Stimulated activated CD4-positive, alpha-beta T cell treated with anti-CD3 and anti-CD28 coated beads, Interleukin-2, amount 100 ng/mL, for 24 hours (primary cell): ENCODE measurements at regions not wholly inside any gene's neighbourhood (a gene's known extent, or its start where the extent isn't known, plus 50 kb on each side); places are given as distances from the start of the nearest gene placed in this dataset.
"Not testable (repeated sequence)": the region's sequence is repeated elsewhere in the genome, so short reads cannot be mapped to it uniquely, and the experiment has no call there.

Experiments
- DNase-seq, 2 donors: peaks; one replicate each; pipeline ENCODE4 v3.0.0-alpha.2; 2020

- DNase-seq: no peak
Observed at GRCh38 chr6:164690702-164691500, 618.5 kb downstream of the C6orf118 start.

- no peak for DNase-seq
Observed at GRCh38 chr6:164690241-164690640, 619.2 kb downstream of the C6orf118 start.

GRCh38 chr6:164665328-164665727 lies 644.1 kb downstream of the C6orf118 start:
- no peak for DNase-seq

- DNase-seq: no peak
Observed at GRCh38 chr6:164663634-164664033, 645.8 kb downstream of the C6orf118 start.

GRCh38 chr6:164661716-164662115 lies 647.7 kb downstream of the C6orf118 start:
- DNase-seq: no peak

GRCh38 chr6:164660781-164661180 lies 648.6 kb downstream of the C6orf118 start:
- DNase-seq: no peak

- no peak for DNase-seq
Observed at GRCh38 chr6:164640956-164641355, 668.4 kb downstream of the C6orf118 start.

- DNase-seq: no peak
Observed at GRCh38 chr6:164628302-164628931, 681.0 kb downstream of the C6orf118 start.

- DNase-seq: no peak
Observed at GRCh38 chr6:164616917-164617524, 692.4 kb downstream of the C6orf118 start.

- DNase-seq: no peak
Observed at GRCh38 chr6:164612751-164613150, 696.7 kb downstream of the C6orf118 start.

- not testable (repeated sequence) for DNase-seq
Observed at GRCh38 chr6:164610859-164611258, 698.5 kb downstream of the C6orf118 start.

- not testable (repeated sequence) for DNase-seq
Observed at GRCh38 chr6:164602415-164602814, 707.0 kb downstream of the C6orf118 start.

- no peak for DNase-seq
Observed at GRCh38 chr6:164581563-164581962, 727.8 kb downstream of the C6orf118 start.

GRCh38 chr6:164579035-164579434 lies 730.4 kb downstream of the C6orf118 start:
- no peak for DNase-seq

GRCh38 chr6:164578616-164579015 lies 730.8 kb downstream of the C6orf118 start:
- no peak for DNase-seq

GRCh38 chr6:164570801-164571200 lies 738.6 kb downstream of the C6orf118 start:
- DNase-seq: no peak

GRCh38 chr6:164569509-164569908 lies 739.9 kb downstream of the C6orf118 start:
- no peak for DNase-seq

- DNase-seq: no peak
Observed at GRCh38 chr6:164563924-164564323, 745.5 kb downstream of the C6orf118 start.

- no peak for DNase-seq
Observed at GRCh38 chr6:164561656-164562055, 747.7 kb downstream of the C6orf118 start.

- DNase-seq: no peak
Observed at GRCh38 chr6:164554700-164555476, 754.5 kb downstream of the C6orf118 start.

GRCh38 chr6:164554226-164554625 lies 755.2 kb downstream of the C6orf118 start:
- no peak for DNase-seq

- no peak for DNase-seq
Observed at GRCh38 chr6:164551706-164552105, 757.7 kb downstream of the C6orf118 start.

- no peak for DNase-seq
Observed at GRCh38 chr6:164547076-164547475, 762.3 kb downstream of the C6orf118 start.
